HCT116 (cell line): ENCODE measurements at regions not wholly inside any gene's neighbourhood (a gene's known extent, or its start where the extent isn't known, plus 50 kb on each side); places are given as distances from the start of the nearest gene placed in this dataset.

ENCODE experiments used
- ATAC-seq: fragments of 200-7000 bp; cut with Tn5 transposase; 2 replicates; pipeline ENCODE4 v1.9.1; 2020; ENCODE audit warnings: mild to moderate bottlenecking, moderate library complexity
- BruUV-seq: library from RNA; stranded (reverse); fragments of 400-500 nt; replicated peaks from 2 replicates; lab custom pipeline; 2021; lab: Mats Ljungman, UMichigan
- CTCF ChIA-PET: fragments of 300-600 bp; sonication (Branson Sonifier 250); formaldehyde crosslinking; loops from one replicate; lab custom pipeline; 2021; ENCODE audit warnings: antibody characterized with exemption; lab: Charles Lee
- POLR2A ChIA-PET: fragments of 300-600, 350-600 bp; sonication (Branson Sonifier 250); formaldehyde crosslinking; loops from one replicate; lab custom pipeline; 2021; ENCODE audit warnings: antibody characterized with exemption; lab: Charles Lee
- RAD21 ChIA-PET, 2 experiments: fragments of 300-600 bp; sonication (Branson Sonifier 250); formaldehyde crosslinking; loops; one replicate each; lab custom pipeline; 2023; ENCODE audit warnings: low total read pairs in 2 of 2; ENCODE audit not compliant: uncharacterized antibody in 2 of 2, unreplicated experiment in 2 of 2, low non-redundant PET in 1 of 2; lab: Charles Lee
- DNase-seq: peaks from one replicate; pipeline ENCODE4 v3.0.0-alpha.2; 2010; ENCODE audit warnings: low read depth, low spot score
- H2AFZ ChIP-seq: fragments of 200-600 bp; shearing (Covaris generic), sonication (generic); 2 replicates; pipeline ENCODE4 v1.6.1; 2017; ENCODE audit warnings: low read depth, mixed run types, mixed read lengths, antibody characterized with exemption, low read length; ENCODE audit not compliant: poor library complexity, severe bottlenecking
- H3K27ac ChIP-seq: 2 replicates; pipeline ENCODE4 v1.5.1; 2012; ENCODE audit warnings: low read depth, low read length
- H3K27me3 ChIP-seq: fragments of 200-600 bp; sonication (generic); 2 replicates; pipeline ENCODE4 v1.6.1; 2016; ENCODE audit warnings: mixed run types, low read length, mixed read lengths; ENCODE audit not compliant: insufficient read depth
- H3K36me3 ChIP-seq, 2 experiments: fragments of 200-500 bp in 1 of 2; fragments of 200-600 bp in 1 of 2; sonication (Bioruptor generic) in 1 of 2; sonication (generic) in 1 of 2; 2 replicates each; pipeline versions ENCODE4 v1.5.1 to v1.6.1; 2014 to 2016; ENCODE audit warnings: low read length in 2 of 2, inconsistent platforms in 1 of 2, mixed read lengths in 1 of 2, mixed run types in 1 of 2; ENCODE audit not compliant: insufficient read depth in 2 of 2, control insufficient read depth in 1 of 2
- H3K4me1 ChIP-seq, 2 experiments: fragments of 200-600 bp in 1 of 2; sonication (generic) in 1 of 2; 2 replicates each; pipeline versions ENCODE4 v1.5.1 to v1.6.1; 2012 to 2017; ENCODE audit warnings: low read length in 2 of 2, inconsistent platforms in 1 of 2, mild to moderate bottlenecking in 1 of 2, mixed read lengths in 1 of 2, mixed run types in 1 of 2, moderate library complexity in 1 of 2; ENCODE audit not compliant: insufficient read depth in 2 of 2, control insufficient read depth in 1 of 2
- H3K4me2 ChIP-seq: fragments of 200-600 bp; sonication (generic); 2 replicates; pipeline ENCODE4 v1.6.1; 2017; ENCODE audit warnings: mixed run types, low read length, mixed read lengths
- H3K4me3 ChIP-seq, 2 experiments: fragments of 200-600 bp in 1 of 2; sonication (generic) in 1 of 2; replicated peaks in 1 of 2; 2 replicates each; pipeline ENCODE4 v1.5.1; 2011 to 2016; ENCODE audit warnings: low read length in 2 of 2, control low read depth in 1 of 2, low read depth in 1 of 2, mild to moderate bottlenecking in 1 of 2, mixed read lengths in 1 of 2, mixed run types in 1 of 2
- H3K79me2 ChIP-seq: fragments of 200-600 bp; sonication (generic); 2 replicates; pipeline ENCODE4 v1.6.1; 2017; ENCODE audit warnings: mild to moderate bottlenecking, mixed run types, low read length, moderate library complexity, mixed read lengths; ENCODE audit not compliant: insufficient read depth
- H3K9ac ChIP-seq: fragments of 200-600 bp; sonication (generic); 2 replicates; pipeline ENCODE4 v1.6.1; 2016; ENCODE audit warnings: low read length, mixed read lengths
- H3K9me2 ChIP-seq: fragments of 200-600 bp; sonication (generic), shearing (Covaris generic); 2 replicates; pipeline ENCODE4 v1.6.1; 2017; ENCODE audit warnings: mixed run types, mild to moderate bottlenecking, moderate library complexity; ENCODE audit not compliant: insufficient read depth
- H3K9me3 ChIP-seq, 2 experiments: fragments of 200-500 bp in 1 of 2; fragments of 200-600 bp in 1 of 2; sonication (Bioruptor generic) in 1 of 2; sonication (generic) in 1 of 2; 2 replicates each; pipeline ENCODE4 v1.6.1; 2014 to 2017; ENCODE audit warnings: low read length in 2 of 2, mixed read lengths in 2 of 2, inconsistent platforms in 1 of 2, low read depth in 1 of 2, mild to moderate bottlenecking in 1 of 2, mixed run types in 1 of 2, moderate library complexity in 1 of 2; ENCODE audit not compliant: control insufficient read depth in 1 of 2, insufficient read depth in 1 of 2
- H4K20me1 ChIP-seq: fragments of 200-600 bp; sonication (generic), shearing (Covaris generic); 2 replicates; pipeline ENCODE4 v1.6.1; 2017; ENCODE audit warnings: mixed run types, mild to moderate bottlenecking, moderate library complexity; ENCODE audit not compliant: insufficient read depth
- ELF1 ChIP-seq: IDR thresholded peaks from 2 replicates; pipeline ENCODE4 v1.6.1; 2012; ENCODE audit warnings: low read depth, borderline replicate concordance
- EZH2 ChIP-seq: fragments of 200-600 bp; sonication (generic); IDR thresholded peaks from 2 replicates; pipeline ENCODE4 v1.6.1; 2017; ENCODE audit warnings: antibody characterized with exemption, mixed run types
- EZH2phosphoT487 ChIP-seq: fragments of 200-600 bp; IDR thresholded peaks from 2 replicates; pipeline ENCODE4 v1.6.1; 2018; ENCODE audit warnings: antibody characterized with exemption, borderline replicate concordance
- POLR2A ChIP-seq: IDR thresholded peaks from 2 replicates; pipeline ENCODE4 v1.7.0; 2011; ENCODE audit warnings: borderline replicate concordance; ENCODE audit not compliant: insufficient read depth, insufficient read length; ENCODE audit errors: extremely low read depth
- RAD21 ChIP-seq: IDR thresholded peaks from 2 replicates; pipeline ENCODE4 v1.6.1; 2012; ENCODE audit warnings: low read depth, mild to moderate bottlenecking
- SP1 ChIP-seq: IDR thresholded peaks from 2 replicates; pipeline ENCODE4 v1.6.1; 2012; ENCODE audit warnings: low read depth
- SRF ChIP-seq: IDR thresholded peaks from 2 replicates; pipeline ENCODE4 v1.6.1; 2012; ENCODE audit warnings: low read depth
- TCF7L2 ChIP-seq: IDR thresholded peaks from 2 replicates; pipeline ENCODE4 v1.7.0; 2011; ENCODE audit warnings: borderline replicate concordance, inconsistent platforms; ENCODE audit not compliant: insufficient read depth, insufficient read length; ENCODE audit errors: extremely low read depth
- intact Hi-C: fragments of 100-400 bp; cut with micrococcal nuclease; formaldehyde crosslinking; loops from 2 replicates; pipeline ENCODE4 v1.10.0; 2022
- TF ChIP-seq, protein P1 (sequence below): IDR thresholded peaks from 2 replicates; pipeline ENCODE4 v1.6.1; 2012; ENCODE audit warnings: low read depth
- TF ChIP-seq, protein P2 (sequence below): IDR thresholded peaks from 2 replicates; pipeline ENCODE4 v1.6.1; 2012

DNA sequence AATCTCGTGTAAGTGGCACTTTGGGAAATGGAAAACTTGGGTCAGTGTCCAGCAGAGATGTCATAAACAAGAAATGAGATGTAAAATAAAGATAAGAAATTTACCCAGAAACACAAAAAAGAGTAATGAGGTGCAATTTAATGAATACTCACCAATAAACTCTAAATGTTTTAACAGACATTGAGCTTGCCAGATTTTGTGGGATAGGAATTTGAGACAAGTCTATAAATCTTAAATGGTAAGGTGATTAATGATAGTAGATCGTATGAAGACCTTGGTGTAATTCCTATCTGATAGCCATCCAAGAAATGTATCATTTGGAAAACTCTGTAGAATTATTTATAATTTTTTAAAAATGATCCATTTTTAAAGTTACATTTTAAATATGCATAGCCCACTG lies 682.4 kb downstream of the MAT2B start:
- H3K4me1 ChIP-seq: no peaks in the 10 kb centered on the region
- DNase-seq (no peak), ATAC-seq (no peak)
- H3K36me3 ChIP-seq: no peaks in the 10 kb centered on the region
- intact Hi-C loops: no loop called here
- H3K9ac ChIP-seq: no peak overlapping the region
- H3K79me2 ChIP-seq: no peaks in the 10 kb centered on the region
- no peak for TF ChIP-seq ELF1
- H2AFZ ChIP-seq: no peak overlapping the region
- H3K9me3 ChIP-seq: peaks cover 3 to 13% of the 10 kb centered on the region in 2 experiments; a peak in 2 of 4 replicates
- H3K27me3 ChIP-seq: no peaks in the 10 kb centered on the region
- no TSS peak for BruUV-seq
- CTCF ChIA-PET: no interaction called here
- no peaks in the 10 kb centered on the region for H3K9me2 ChIP-seq
- H4K20me1 ChIP-seq: no peaks in the 10 kb centered on the region; the same call in 1 of the 2 replicates
- H3K27ac ChIP-seq: no peak overlapping the region
- no peak overlapping the region for H3K4me2 ChIP-seq
- H3K4me3 ChIP-seq: no peak overlapping the region
- POLR2A ChIA-PET: no interaction called here
- RAD21 ChIA-PET: no interaction called here

DNA sequence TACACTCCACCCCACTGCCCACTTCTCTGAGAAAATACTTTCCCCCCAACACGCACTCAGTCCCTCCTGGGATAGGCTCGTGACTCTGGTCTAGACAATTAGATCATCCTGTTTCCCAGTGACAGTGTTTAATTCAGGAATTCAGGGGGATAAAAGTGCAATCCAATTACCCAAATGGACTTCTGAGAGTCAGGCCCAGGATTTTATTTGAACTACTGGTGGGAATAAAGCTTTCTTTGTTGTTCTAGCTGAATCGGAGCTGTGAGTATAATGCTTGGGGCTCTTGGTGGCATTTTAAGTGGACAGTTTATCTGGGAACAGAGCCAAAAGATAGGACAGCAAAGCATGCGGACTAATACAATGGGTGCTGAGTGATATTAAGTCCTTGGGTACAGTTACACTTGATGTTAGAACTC lies 683.3 kb downstream of the MAT2B start:
- CTCF ChIA-PET: no interaction called here
- intact Hi-C loops: no loop called here
- Histone ChIP-seq H3K36me3 (no peaks in the 10 kb centered on the region), H3K79me2 (no peaks in the 10 kb centered on the region), H3K9me3 (peaks cover 3 to 13% of the 10 kb centered on the region in 2 experiments; a peak in 2 of 4 replicates), H4K20me1 (no peaks in the 10 kb centered on the region; the same call in 1 of the 2 replicates), H3K27ac (no peak overlapping the region), H3K4me2 (no peak overlapping the region), H3K9ac (no peak overlapping the region), H3K9me2 (no peaks in the 10 kb centered on the region), H3K4me1 (no peaks in the 10 kb centered on the region), H2AFZ (no peak overlapping the region), H3K27me3 (no peaks in the 10 kb centered on the region), H3K4me3 (no peak overlapping the region)
- no TSS peak for BruUV-seq
- DNase-seq: no peak
- TF ChIP-seq TCF7L2 (no peak), RAD21 (no peak), EZH2 (no peak), POLR2A (no peak), SP1 (no peak), SRF (no peak), EZH2phosphoT487 (no peak)
- TF ChIP-seq, protein P1, sequence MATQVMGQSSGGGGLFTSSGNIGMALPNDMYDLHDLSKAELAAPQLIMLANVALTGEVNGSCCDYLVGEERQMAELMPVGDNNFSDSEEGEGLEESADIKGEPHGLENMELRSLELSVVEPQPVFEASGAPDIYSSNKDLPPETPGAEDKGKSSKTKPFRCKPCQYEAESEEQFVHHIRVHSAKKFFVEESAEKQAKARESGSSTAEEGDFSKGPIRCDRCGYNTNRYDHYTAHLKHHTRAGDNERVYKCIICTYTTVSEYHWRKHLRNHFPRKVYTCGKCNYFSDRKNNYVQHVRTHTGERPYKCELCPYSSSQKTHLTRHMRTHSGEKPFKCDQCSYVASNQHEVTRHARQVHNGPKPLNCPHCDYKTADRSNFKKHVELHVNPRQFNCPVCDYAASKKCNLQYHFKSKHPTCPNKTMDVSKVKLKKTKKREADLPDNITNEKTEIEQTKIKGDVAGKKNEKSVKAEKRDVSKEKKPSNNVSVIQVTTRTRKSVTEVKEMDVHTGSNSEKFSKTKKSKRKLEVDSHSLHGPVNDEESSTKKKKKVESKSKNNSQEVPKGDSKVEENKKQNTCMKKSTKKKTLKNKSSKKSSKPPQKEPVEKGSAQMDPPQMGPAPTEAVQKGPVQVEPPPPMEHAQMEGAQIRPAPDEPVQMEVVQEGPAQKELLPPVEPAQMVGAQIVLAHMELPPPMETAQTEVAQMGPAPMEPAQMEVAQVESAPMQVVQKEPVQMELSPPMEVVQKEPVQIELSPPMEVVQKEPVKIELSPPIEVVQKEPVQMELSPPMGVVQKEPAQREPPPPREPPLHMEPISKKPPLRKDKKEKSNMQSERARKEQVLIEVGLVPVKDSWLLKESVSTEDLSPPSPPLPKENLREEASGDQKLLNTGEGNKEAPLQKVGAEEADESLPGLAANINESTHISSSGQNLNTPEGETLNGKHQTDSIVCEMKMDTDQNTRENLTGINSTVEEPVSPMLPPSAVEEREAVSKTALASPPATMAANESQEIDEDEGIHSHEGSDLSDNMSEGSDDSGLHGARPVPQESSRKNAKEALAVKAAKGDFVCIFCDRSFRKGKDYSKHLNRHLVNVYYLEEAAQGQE: no peak
- TF ChIP-seq, protein P2, sequence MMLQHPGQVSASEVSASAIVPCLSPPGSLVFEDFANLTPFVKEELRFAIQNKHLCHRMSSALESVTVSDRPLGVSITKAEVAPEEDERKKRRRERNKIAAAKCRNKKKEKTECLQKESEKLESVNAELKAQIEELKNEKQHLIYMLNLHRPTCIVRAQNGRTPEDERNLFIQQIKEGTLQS: no peak
- no peak for ATAC-seq
- RAD21 ChIA-PET: no interaction called here
- POLR2A ChIA-PET: no interaction called here
